CD1c-positive myeloid dendritic cell (primary cell): ENCODE measurements at regions not wholly inside any gene's neighbourhood (a gene's known extent, or its start where the extent isn't known, plus 50 kb on each side); places are given as distances from the start of the nearest gene placed in this dataset.

Source experiments
- DNase-seq: peaks from one replicate; pipeline ENCODE4 v3.0.0-alpha.2; 2016; ENCODE audit errors: extremely low spot score

DNA sequence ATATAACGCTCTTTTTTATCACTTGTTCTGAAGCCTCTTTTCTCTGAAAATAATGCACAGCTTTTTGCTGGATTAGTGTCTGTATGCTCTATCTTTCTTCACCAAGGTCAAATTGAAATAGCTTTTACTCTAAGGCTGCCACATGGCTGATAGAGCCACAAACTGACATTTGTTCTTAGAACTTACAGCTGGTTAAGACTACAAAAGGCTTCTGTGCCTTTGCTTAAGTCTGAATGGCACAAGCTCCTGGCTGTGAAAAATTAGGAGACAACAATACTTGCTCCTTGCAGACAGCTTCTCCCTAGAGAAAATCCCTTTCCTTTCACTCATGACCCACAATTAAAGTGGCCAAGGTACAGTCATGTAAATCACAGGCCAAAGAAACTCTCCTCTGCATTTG, 515.3 kb downstream of the DSC3 start:
- no peak for DNase-seq

DNA sequence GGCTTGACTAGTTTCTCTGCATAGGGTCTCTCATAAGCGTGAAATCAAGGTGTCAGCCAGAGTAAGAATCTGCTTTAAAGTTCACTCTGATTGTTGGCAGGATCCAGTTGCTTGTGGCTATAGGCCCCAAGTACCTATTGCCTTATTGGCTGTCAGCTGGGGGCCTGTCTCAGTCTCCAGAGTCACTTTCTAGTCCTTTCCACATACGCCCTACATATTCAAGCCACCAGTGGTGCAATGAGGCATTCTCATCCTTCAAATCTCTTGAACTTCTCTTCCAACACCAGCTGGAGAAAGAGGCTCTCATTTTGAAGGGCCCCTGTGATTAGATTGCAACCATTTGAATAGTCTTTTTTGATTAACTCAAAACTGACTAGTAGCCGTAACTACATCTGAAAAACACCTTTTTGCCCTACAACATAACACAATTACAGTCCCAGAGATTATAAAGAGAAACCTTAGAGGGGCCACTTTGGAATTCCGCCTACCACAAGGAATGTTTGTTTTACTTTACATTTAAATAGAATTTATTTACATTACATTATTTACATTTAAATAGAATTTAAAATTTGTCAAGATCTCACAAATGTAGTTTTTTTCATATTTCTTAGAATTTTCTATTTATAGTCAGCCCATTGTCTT, 520.1 kb downstream of the DSC3 start:
- no peak for DNase-seq

DNA sequence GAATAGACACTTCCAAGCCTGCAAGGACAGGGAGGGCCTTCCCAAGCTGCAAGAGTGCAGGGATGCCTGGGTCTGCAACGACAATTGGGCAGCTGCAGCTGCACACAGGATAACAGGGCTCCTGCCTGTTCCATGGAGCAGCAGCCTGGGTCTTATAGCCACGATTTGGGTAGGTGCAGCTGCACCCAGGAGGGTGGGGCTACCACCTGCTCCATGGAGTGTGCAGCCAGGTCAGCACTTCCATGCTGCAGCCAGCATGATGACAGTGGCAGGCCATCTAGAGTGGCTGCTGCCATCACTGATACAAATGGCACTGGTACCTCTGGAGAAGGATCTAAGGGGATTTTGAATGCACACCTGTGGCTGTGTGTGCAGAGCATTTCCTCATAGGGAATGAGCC, 528.5 kb downstream of the DSC3 start:
- DNase-seq, result no peak

DNA sequence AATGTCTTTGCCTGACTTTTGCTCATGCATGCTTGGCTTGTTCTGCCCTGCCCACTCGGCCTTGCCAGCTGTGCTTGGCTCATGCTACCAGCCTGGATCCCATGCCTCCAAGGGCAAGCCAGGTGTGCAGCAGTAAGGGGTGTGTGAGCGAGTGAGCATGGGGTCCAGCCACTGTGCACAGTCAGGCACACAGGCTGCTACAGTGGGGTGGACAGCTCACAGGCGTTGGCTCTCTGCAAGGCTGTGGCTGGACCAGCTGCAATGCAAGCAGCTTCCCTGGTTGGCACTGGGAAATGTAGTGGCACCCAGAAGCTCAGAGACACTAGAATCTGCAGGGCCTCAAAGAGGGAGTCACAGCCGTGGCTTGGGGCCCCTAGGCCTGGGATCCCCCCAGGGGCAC, 529.7 kb downstream of the DSC3 start:
- no peak for DNase-seq

DNA sequence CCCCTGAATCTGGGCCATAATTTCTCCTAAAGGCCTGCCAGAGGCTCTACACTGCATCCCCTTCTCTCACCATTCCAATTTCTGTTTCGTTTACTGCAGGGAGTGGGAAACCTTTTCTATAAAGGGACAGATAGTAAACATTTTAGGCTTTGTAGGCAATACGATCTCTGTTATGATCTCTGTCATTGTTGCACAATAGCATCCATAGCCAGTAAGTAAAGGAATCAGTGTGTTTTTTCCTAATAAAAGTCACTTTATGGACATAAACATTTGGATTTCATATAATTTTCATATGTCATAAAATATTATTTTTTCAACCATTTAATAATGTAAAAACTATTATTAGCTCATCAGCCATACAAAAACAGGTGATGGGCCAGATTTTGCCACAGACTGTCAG, 531.7 kb downstream of the DSC3 start:
- no peak for DNase-seq

DNA sequence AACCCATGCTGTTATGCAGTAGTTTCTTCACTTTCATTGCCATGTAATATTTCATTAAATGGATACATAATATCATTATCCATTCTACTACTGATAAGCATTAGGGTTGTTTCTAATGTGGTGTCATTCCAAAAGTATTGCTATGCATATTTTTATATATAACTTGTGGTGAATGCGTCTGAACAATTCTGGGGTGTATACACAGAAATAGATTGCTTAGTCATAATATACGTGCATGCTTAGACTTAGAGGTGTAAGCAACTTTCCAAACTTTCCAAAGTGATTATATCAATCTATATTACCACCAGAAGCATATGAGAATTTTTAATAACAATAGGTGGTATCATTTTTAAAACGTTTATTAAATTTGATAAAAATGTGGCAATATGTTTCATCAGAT, 540.9 kb downstream of the DSC3 start:
- no peak for DNase-seq

DNA sequence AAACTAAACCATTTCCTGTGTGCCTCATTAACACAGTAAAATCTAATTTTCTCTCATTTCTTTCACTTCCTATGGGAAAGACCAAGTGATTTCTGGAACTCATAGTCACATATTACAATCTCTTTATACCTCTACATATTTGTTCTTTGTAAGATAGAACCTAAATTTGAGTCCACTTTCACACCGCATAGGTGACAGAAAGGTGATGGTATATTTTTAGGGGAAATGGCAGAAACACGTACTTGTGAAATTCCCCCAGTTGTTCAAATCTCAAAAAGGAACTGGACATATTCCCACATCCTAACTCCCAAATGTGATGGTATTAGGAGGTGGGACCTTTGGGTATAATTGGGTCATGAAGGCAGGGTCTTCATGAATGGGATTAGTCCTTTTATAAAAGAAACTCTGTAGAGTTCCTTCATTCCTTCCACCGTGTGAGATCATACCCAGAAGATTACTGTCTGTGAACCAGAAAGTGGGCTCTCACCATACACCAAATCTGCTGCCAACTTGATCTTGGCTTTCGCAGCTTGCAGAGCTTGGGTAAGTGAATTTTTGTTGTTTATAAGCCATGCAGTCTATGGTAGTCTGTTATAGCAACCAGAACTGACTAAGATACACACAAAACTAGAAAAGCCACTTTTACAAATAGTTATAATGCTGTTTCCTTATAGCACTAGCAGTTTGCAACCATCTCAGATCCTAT, 542.1 kb downstream of the DSC3 start:
- DNase-seq, result no peak

DNA sequence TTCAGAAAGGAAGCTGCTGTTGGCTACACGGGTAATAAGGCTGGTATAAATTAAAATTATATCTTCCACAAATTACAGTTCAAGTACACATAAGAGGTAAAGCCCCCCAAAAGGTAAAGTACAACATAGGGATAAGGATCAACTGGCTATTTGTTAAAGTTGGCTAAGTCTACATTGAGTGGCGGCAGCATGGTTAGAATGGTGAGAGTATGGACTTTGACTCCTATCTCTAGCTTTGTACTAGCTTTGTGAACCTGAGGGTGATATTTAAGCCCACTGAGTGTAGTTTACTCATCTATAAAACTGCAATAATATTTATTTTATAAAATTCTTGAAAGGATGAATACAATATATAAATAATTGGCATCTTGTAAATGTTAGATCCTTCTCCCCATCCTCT, 542.8 kb downstream of the DSC3 start:
- no peak for DNase-seq

DNA sequence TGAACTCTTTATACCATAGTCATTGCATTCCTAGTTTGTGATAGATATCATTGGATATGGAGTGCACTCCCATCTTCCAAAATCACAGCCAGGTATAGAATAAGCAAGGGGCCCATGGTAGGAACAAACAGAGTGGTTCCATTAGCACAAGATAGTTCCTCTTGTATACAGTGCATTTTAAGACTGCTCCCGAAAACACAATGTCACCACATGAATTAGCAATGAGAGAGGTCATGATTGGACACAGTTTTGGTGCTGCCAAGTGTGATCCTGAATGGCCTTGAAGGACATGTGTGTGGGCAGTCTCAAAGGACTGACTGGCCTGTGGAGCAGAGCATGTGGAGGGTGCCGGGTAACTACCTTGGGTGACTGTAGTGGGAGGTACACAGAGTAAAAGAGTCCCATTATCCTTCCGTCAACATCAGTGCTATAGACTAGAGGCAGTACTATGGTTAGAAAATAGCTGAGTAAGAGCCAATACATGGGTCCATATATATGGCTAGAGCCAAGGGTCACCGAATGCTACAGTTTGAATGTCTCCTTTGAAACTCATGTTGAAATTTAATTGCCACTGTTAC, 549.9 kb downstream of the DSC3 start:
- no peak for DNase-seq

DNA sequence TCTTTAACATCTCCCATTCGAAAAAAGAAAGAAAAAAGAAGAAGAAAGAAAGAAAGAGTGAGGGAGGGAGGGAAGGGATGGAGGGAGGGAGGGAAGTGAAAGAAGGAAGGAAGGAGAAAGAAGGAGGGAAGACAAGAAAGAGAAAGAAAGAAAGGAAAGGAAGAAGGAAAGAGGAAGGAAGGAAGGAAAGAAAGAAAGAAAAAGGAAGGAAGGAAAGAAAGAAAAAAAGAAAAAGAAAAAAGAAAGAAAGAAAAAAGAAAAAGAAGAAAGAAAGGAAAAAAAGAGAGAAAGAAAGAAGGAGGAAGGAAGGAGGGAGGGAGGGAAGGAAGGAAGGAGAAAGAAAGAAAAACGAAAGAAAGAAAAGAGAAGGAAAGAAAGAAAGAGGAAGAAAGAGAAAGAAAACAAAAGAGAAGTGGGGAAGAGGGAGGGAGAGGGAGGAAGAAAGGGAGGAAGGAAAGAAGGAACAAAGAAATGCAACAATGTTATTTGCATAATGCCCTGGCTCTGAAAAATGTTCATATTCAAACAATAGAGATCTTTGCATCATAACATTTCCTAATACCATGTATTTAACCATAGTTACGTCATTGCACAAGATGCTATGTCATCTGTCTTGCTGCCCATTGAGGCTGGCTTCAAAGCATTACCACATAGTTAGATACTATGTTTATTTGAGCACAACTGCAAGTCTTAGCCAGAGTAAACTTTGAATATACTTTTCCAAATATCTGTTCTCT, 550.6 kb downstream of the DSC3 start:
- no peak for DNase-seq

DNA sequence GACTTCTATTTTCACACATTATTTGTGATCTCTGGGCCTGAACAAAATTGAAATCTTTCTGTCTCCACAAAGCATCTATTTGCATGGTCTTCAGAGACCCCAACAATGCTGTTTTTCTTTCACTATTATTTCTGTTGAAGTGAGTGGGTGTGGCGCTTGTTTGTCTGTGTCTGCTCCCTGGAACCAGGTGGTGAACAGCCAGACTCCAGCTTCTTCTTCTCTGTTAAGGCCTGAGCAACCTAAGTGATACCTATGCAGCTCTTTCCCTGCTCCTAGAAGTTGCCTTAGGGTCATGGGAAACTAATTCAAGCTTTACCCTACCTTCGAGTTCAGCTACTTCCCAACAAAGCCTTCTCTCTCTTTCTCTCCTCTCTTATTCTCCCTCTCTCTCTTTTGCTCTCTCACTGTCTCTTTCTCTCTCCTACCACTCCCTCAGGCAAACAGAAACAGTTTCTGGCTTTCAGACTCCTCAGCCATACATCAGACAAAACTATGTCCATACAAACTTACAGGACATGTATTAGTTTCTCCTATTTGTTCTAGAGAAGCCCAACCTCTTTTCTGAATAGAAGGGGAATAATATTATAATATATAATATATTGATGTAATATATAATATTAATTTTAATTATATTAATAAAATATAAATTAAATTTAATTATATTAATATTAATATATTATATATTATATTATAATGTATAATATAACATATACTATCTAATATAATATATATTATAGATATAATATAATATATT, 552.5 kb downstream of the DSC3 start:
- no peak for DNase-seq

DNA sequence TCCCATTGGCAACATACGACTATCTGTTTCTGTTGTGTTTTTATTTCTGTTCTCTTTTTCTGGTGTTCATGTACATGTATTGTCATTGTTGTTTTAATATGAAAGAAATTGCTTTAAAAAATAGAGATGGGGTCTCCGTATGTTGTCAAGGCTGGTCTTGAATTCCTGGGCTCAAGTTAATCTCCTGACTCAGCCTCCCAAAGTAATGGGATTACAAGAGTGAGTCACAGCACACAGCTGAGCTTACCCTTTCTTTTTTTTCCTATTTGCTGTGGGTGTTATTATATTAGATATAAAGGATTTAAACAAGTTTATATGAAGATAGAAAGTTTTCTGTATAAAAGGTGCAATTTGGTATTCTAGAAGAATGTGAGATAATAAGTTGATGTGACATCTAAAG, 554.6 kb downstream of the DSC3 start:
- no peak for DNase-seq

DNA sequence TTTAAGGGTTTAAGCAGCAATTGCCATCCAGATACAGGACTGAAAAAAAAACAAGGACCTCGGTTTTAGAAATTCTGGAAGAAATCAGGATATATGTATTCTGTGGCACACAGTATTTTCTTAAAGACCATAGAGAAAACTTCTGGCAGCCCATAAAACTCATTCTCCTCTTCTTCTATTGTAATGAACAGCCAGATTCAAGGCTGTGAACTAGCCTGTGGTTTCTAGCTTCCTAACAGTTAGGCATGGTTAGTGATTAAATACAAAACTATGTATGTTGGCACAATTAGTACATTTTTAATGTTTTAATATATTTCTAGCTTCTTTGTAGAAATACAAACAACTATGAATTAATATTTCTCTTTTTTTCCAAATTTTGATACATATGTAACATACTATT, 555.7 kb downstream of the DSC3 start:
- no peak for DNase-seq

DNA sequence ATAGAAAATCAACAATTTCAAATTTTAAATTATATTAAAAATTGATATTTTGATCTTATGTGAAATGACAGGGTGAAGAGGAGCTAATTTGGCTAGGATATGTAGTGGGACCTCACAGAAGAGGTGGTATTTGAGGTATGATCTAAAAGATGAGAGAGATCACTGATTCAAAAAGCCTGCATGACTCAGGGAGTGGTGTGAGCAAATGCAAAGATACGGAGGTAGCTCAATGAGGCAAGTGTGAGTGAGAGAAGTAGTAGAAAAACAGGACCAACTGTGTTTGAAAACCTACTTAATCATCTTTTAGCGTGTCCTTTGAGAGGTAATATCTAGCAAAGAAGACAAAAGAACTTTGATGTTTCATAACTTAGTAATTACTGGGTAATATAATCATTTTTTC, 557.5 kb downstream of the DSC3 start:
- DNase-seq, result no peak

DNA sequence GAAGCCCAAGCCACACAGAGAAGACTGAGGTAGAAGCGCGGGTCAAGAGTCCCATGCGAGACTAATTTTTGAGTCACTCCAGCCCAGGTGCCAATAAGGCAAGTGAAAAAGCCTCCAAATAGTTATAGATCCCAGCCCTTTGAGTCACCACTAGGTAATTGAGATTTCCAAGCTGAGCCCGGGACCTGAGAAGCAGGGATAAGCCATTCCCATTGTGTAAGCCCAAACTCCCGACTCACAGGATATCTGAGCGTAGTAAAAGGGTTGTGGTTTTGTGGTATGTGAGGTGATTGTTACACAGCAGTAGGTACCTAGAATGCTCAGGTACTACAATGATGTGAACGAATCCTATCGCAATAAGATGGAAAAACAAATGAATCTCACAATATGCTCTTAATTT, 560.7 kb downstream of the DSC3 start:
- no peak for DNase-seq

DNA sequence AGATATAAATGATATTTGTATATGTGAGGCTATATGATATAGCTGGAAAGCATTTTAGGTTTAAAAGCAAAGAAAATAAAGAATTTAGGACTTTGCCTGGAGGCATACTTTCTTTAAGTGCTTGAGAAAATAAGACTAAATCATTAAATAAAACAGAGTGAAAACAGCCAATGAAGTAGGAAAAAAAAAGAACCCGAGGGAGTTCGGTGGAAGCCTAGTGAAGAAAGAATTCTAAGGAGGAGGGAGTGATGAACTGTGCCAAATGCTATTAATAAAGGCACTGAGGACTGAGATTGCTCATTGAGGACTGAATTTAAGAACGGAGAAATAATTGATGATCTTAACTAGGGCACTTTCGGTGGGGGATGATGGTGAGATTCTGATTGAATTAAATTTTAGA, 573.5 kb downstream of the DSC3 start:
- DNase-seq, result no peak

DNA sequence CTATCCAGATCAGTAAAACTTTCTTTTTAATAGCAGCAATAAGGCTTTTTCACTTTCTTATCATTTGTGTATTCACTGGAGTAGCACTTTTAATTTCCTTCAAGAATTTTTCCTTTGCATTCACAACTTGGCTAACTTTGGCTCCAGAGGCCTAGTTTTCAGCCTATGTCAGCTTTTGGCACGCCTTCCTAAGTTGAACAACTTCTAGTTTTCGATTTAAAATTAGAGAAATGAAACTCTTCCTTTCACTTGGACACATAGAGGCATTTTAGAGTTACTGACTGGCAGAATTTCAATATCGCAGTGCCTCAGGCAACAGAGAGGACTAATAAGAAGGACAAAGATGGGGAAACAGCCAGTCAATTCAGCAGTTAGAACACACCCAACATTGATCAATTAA, 577.4 kb downstream of the DSC3 start:
- DNase-seq, result no peak

DNA sequence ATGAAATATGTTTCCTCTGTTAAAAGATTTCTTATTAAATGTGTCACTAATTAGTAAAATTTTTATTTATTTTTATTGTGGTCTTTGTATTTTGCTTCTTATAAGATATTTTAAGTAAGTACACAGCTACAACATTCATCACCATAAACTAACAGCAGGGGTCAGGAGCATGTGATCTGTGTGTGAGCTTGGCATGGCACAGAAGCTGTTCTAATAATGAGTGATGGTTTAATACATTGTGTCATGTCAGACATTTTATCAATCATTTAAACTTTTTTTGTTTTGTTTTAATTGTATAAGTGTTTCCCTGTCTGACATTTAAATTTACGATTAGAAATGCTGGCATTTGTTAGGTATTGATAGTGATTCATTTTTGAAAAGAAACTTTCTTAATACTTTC, 585.4 kb downstream of the DSC3 start:
- no peak for DNase-seq

DNA sequence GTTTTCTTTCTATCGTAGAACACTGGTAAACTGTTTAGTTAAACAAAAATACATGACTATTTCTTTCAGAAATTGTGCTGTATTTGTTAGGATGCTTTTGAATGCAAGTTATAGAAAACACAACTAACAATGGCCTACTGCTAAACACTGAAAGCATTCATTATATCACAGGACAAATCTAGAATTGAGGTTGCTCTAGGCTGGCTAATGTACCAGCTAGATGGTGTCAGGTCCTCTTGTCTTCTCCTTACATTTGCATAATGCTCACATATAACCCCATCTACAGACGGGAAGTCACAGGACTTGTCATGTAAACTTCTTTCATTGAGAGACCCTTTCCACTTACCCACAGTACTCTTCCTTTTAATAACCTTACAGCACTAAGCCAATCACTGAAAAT, 586.8 kb downstream of the DSC3 start:
- DNase-seq, result no peak

DNA sequence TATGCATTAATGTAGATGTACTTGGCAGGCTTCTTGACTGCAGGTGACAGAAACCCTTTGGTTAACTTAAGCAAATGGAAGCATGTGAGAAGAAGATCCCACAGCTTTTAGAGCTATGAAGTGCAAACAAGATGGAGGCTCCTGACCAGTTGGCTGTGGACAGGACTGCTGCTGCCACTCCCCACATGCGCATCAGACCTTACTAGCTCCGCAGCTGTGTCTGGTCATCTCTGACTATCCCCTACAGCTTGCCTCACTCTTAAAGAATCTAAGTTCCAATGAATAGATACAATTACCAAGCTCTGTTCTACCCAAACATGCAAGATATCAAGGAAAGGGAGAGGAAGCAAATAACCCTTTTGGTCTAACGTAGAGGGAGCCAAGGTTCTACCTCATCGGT, 587.6 kb downstream of the DSC3 start:
- no peak for DNase-seq

DNA sequence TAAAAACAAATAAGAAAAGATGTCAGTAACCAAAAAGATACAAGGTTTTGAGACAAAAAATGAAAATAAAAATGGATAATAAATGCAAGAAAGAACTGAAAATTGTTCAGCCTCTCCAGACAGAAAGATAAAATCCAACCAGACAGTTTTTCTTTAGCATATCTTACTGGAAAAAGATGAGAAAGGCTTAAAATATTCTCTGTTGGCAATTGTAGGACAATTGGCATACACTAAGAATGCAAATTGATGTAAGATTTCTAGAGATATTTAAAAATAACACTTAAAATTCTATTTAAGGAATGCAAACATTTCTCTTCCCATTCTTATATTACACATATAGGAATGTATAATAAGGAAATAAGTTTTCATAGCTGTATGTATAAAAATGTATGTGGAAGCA, 590.6 kb downstream of the DSC3 start:
- DNase-seq, result no peak

DNA sequence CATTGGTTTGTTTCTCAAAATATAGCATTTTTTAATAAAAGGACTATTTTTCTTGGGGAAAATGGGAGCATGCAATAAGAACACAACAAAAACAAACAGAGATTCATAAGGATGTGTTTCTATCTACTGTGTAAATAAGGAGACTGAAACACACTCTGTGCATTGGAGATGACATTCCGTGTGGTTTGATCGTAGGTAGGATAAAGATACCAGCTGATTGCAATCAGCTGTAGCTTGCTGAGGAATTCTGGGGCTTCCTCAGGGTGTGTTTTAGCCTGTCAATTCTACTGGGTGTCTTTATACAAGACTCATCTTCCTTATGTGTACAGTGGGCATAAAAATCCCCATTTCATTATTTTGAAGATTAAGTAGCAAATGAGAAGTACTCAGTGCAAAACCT, 591.6 kb downstream of the DSC3 start:
- no peak for DNase-seq
